H1 (cell line): ENCODE measurements at regions not wholly inside any gene's neighbourhood (a gene's known extent, or its start where the extent isn't known, plus 50 kb on each side); places are given as distances from the start of the nearest gene placed in this dataset.

ENCODE experiments used
- NRF1 ChIP-seq: IDR thresholded peaks from 2 replicates; pipeline ENCODE4 v1.6.1; 2011; ENCODE audit warnings: mild to moderate bottlenecking, low read depth, low read length, improper control_type of control experiment
- PHF8 ChIP-seq: fragments of 200-600 bp; sonication (generic); conservative IDR thresholded peaks from 2 replicates; pipeline ENCODE4 v1.7.1; 2012; ENCODE audit warnings: low read depth, mild to moderate bottlenecking, inconsistent platforms, low read length, moderate library complexity

- TF ChIP-seq NRF1 (no peak), PHF8 (no peak)
Measured at GRCh38 chr3:181971424-181971823, 259.7 kb downstream of the SOX2 start (continued).
